ENCODE measurements at regions not wholly inside any gene's neighbourhood (a gene's known extent, or its start where the extent isn't known, plus 50 kb on each side); places are given as distances from the start of the nearest gene placed in this dataset.

DNA sequence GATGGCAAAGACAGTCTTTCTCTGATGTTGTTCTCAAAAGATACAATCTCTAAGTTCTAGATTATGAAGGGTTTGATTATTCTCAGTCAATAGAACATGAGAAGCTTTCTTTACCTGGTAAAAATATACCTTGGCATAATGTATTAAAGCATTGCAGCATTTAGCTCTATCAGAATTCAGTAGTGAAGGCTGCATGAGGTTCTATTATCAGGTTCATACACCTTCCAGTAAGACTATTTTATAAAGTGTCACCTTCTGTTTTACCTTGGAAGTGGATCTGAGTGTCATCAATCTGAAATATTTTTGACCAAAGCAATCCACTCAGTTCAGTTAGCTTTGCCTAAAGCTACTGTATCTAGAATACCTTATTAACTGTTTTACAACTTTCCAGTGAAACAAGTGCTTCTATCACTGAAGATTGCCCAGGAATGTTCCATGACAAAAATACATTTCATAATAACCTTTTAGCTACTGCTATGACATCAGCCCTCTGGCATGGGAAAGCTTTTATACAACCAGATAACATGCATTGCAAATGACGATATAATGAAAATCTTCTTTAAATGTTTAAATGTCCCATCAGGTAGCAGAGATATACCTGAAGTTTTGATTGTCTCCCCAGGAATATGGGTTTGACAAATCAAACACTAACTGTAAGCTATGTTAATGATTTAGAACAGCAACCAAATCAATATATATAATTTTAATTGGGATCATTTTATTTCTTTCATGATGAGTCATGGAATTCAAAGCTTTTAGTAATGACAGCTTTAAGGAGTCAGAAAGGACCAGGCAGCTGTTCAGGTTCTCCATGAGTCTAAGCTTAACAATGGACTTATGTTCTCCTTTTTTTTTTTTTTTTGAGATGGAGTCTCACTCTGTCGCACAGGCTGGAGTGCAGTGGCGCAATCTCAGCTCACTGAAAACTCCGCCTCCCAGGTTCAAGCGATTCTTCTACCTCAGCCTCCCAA, 72.2 kb downstream of the UFM1 start (continued):
- TF ChIP-seq, protein P1, sequence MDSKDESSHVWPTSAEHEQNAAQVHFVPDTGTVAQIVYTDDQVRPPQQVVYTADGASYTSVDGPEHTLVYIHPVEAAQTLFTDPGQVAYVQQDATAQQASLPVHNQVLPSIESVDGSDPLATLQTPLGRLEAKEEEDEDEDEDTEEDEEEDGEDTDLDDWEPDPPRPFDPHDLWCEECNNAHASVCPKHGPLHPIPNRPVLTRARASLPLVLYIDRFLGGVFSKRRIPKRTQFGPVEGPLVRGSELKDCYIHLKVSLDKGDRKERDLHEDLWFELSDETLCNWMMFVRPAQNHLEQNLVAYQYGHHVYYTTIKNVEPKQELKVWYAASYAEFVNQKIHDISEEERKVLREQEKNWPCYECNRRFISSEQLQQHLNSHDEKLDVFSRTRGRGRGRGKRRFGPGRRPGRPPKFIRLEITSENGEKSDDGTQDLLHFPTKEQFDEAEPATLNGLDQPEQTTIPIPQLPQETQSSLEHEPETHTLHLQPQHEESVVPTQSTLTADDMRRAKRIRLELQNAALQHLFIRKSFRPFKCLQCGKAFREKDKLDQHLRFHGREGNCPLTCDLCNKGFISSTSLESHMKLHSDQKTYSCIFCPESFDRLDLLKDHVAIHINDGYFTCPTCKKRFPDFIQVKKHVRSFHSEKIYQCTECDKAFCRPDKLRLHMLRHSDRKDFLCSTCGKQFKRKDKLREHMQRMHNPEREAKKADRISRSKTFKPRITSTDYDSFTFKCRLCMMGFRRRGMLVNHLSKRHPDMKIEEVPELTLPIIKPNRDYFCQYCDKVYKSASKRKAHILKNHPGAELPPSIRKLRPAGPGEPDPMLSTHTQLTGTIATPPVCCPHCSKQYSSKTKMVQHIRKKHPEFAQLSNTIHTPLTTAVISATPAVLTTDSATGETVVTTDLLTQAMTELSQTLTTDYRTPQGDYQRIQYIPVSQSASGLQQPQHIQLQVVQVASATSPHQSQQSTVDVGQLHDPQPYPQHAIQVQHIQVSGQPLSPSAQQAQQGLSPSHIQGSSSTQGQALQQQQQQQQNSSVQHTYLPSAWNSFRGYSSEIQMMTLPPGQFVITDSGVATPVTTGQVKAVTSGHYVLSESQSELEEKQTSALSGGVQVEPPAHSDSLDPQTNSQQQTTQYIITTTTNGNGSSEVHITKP (IDR thresholded peaks at IDR 0.05; ENCODE audit: partially characterized antibody): no peak
- TF ChIP-seq RNF2 (IDR thresholded peaks at IDR 0.05) (no peak), ZNF644 (tag; IDR thresholded peaks at IDR 0.05; ENCODE audit: low read depth) (no peak), ZNF23 (CRISPR knock-in tag; IDR thresholded peaks at IDR 0.05) (no peak)
- TF ChIP-seq, protein P2, sequence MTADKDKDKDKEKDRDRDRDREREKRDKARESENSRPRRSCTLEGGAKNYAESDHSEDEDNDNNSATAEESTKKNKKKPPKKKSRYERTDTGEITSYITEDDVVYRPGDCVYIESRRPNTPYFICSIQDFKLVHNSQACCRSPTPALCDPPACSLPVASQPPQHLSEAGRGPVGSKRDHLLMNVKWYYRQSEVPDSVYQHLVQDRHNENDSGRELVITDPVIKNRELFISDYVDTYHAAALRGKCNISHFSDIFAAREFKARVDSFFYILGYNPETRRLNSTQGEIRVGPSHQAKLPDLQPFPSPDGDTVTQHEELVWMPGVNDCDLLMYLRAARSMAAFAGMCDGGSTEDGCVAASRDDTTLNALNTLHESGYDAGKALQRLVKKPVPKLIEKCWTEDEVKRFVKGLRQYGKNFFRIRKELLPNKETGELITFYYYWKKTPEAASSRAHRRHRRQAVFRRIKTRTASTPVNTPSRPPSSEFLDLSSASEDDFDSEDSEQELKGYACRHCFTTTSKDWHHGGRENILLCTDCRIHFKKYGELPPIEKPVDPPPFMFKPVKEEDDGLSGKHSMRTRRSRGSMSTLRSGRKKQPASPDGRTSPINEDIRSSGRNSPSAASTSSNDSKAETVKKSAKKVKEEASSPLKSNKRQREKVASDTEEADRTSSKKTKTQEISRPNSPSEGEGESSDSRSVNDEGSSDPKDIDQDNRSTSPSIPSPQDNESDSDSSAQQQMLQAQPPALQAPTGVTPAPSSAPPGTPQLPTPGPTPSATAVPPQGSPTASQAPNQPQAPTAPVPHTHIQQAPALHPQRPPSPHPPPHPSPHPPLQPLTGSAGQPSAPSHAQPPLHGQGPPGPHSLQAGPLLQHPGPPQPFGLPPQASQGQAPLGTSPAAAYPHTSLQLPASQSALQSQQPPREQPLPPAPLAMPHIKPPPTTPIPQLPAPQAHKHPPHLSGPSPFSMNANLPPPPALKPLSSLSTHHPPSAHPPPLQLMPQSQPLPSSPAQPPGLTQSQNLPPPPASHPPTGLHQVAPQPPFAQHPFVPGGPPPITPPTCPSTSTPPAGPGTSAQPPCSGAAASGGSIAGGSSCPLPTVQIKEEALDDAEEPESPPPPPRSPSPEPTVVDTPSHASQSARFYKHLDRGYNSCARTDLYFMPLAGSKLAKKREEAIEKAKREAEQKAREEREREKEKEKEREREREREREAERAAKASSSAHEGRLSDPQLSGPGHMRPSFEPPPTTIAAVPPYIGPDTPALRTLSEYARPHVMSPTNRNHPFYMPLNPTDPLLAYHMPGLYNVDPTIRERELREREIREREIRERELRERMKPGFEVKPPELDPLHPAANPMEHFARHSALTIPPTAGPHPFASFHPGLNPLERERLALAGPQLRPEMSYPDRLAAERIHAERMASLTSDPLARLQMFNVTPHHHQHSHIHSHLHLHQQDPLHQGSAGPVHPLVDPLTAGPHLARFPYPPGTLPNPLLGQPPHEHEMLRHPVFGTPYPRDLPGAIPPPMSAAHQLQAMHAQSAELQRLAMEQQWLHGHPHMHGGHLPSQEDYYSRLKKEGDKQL (CRISPR knock-in tag; IDR thresholded peaks at IDR 0.05; ENCODE audit: borderline replicate concordance): no peak
- TF ChIP-seq, protein P3, sequence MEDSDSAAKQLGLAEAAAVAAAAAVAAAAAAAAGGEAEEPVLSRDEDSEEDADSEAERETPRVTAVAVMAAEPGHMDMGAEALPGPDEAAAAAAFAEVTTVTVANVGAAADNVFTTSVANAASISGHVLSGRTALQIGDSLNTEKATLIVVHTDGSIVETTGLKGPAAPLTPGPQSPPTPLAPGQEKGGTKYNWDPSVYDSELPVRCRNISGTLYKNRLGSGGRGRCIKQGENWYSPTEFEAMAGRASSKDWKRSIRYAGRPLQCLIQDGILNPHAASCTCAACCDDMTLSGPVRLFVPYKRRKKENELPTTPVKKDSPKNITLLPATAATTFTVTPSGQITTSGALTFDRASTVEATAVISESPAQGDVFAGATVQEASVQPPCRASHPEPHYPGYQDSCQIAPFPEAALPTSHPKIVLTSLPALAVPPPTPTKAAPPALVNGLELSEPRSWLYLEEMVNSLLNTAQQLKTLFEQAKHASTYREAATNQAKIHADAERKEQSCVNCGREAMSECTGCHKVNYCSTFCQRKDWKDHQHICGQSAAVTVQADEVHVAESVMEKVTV (CRISPR knock-in tag; IDR thresholded peaks at IDR 0.05): no peak
- TF ChIP-seq, protein P4, sequence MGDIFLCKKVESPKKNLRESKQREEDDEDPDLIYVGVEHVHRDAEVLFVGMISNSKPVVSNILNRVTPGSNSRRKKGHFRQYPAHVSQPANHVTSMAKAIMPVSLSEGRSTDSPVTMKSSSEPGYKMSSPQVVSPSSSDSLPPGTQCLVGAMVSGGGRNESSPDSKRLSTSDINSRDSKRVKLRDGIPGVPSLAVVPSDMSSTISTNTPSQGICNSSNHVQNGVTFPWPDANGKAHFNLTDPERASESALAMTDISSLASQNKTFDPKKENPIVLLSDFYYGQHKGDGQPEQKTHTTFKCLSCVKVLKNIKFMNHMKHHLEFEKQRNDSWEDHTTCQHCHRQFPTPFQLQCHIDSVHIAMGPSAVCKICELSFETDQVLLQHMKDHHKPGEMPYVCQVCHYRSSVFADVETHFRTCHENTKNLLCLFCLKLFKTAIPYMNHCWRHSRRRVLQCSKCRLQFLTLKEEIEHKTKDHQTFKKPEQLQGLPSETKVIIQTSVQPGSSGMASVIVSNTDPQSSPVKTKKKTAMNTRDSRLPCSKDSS (IDR thresholded peaks at IDR 0.05; ENCODE audit: low read depth, partially characterized antibody): no peak
- TF ChIP-seq, protein P5, sequence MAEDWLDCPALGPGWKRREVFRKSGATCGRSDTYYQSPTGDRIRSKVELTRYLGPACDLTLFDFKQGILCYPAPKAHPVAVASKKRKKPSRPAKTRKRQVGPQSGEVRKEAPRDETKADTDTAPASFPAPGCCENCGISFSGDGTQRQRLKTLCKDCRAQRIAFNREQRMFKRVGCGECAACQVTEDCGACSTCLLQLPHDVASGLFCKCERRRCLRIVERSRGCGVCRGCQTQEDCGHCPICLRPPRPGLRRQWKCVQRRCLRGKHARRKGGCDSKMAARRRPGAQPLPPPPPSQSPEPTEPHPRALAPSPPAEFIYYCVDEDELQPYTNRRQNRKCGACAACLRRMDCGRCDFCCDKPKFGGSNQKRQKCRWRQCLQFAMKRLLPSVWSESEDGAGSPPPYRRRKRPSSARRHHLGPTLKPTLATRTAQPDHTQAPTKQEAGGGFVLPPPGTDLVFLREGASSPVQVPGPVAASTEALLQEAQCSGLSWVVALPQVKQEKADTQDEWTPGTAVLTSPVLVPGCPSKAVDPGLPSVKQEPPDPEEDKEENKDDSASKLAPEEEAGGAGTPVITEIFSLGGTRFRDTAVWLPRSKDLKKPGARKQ (CRISPR knock-in tag; IDR thresholded peaks at IDR 0.05): no peak
